AG04450 (cell line): ENCODE measurements at regions not wholly inside any gene's neighbourhood (a gene's known extent, or its start where the extent isn't known, plus 50 kb on each side); places are given as distances from the start of the nearest gene placed in this dataset.

Experiments used
- CTCF ChIA-PET: fragments of 300-600, 350-600 bp; formaldehyde crosslinking; extraction: SDS; loops from one replicate; lab custom pipeline; 2022; ENCODE audit warnings: antibody characterized with exemption, inconsistent platforms; lab: Charles Lee
- POLR2A ChIA-PET: fragments of 350-600 bp; formaldehyde crosslinking; extraction: SDS; loops from one replicate; lab custom pipeline; 2021; ENCODE audit warnings: antibody characterized with exemption, inconsistent platforms; lab: Yijun Ruan, JAX
- DNase-seq: peaks from one replicate; pipeline ENCODE4 v3.0.0-alpha.2; 2011; ENCODE audit warnings: low read depth, low spot score
- H3K27ac ChIP-seq: one replicate; pipeline ENCODE4 v1.5.1; 2012; ENCODE audit warnings: low read depth, low read length, control low read depth
- H3K27me3 ChIP-seq: one replicate; pipeline ENCODE4 v1.6.0; 2012; ENCODE audit warnings: low read length; ENCODE audit not compliant: control insufficient read depth, insufficient read depth
- H3K4me3 ChIP-seq: 2 replicates; pipeline ENCODE4 v1.5.1; 2011; ENCODE audit warnings: mild to moderate bottlenecking, low read depth, low read length, control low read depth
- H3K9me3 ChIP-seq: 2 replicates; pipeline ENCODE4 v1.5.1; 2012; ENCODE audit warnings: low read length; ENCODE audit not compliant: control insufficient read depth, insufficient read depth
- CTCF ChIP-seq: IDR thresholded peaks from 2 replicates; pipeline ENCODE4 v1.5.1; 2011; ENCODE audit warnings: low read depth, low read length, control low read depth, inconsistent platforms

- ChIA-PET POLR2A (no interaction called here), CTCF (no interaction called here)
- no peak for TF ChIP-seq CTCF
- peaks cover 7% of the 10 kb centered on the region; the same call in 1 of the 2 replicates for H3K9me3 ChIP-seq
- no peaks in the 10 kb centered on the region for H3K27me3 ChIP-seq
- no peak for DNase-seq
- no peak overlapping the region for H3K27ac ChIP-seq
- H3K4me3 ChIP-seq: no peak overlapping the region
Observed at GRCh38 chr11:15390857-15391256, 276.1 kb downstream of the INSC start.

GRCh38 chr11:15396778-15397177, 282.1 kb downstream of the INSC start:
- TF ChIP-seq CTCF: no peak

GRCh38 chr11:15406851-15407351, 292.2 kb downstream of the INSC start:
- no peak for DNase-seq
- ChIA-PET POLR2A (no interaction called here), CTCF (no interaction called here)
- no peaks in the 10 kb centered on the region for H3K27me3 ChIP-seq
- no peak overlapping the region for H3K27ac ChIP-seq
- H3K4me3 ChIP-seq: no peak overlapping the region
- no peak for TF ChIP-seq CTCF
- H3K9me3 ChIP-seq: peaks cover 4% of the 10 kb centered on the region; the same call in 1 of the 2 replicates

More at GRCh38 chr11:15396778-15397177, 282.1 kb downstream of the INSC start:
- Histone ChIP-seq H3K27ac (no peak overlapping the region), H3K27me3 (no peaks in the 10 kb centered on the region), H3K9me3 (no peaks in the 10 kb centered on the region), H3K4me3 (no peak overlapping the region)
- ChIA-PET POLR2A (no interaction called here), CTCF (no interaction called here)
- DNase-seq: no peak

GRCh38 chr11:15412054-15412453, 297.3 kb downstream of the INSC start:
- no peak for DNase-seq
- Histone ChIP-seq H3K9me3 (no peaks in the 10 kb centered on the region), H3K27me3 (no peaks in the 10 kb centered on the region), H3K27ac (no peak overlapping the region), H3K4me3 (no peak overlapping the region)
- ChIA-PET CTCF (no interaction called here), POLR2A (interaction anchor here (0.6 kb wide), 1 partner anchor 16 kb away, joined by 4 read pairs; no protein-coding TSS in a partner anchor)
- no peak for TF ChIP-seq CTCF

GRCh38 chr11:15418921-15419320, 304.2 kb downstream of the INSC start:
- ChIA-PET POLR2A (no interaction called here), CTCF (no interaction called here)
- Histone ChIP-seq H3K27me3 (no peaks in the 10 kb centered on the region), H3K27ac (no peak overlapping the region), H3K4me3 (no peak overlapping the region), H3K9me3 (no peaks in the 10 kb centered on the region)
- no peak for TF ChIP-seq CTCF
- no peak for DNase-seq
